ENCODE measurements at regions not wholly inside any gene's neighbourhood (a gene's known extent, or its start where the extent isn't known, plus 50 kb on each side); places are given as distances from the start of the nearest gene placed in this dataset.

- no peak for DNase-seq (ENCODE audit: low spot score)
Measured at GRCh38 chr6:62474793-62475192, 188.8 kb upstream of the KHDRBS2 start.

- no peak for DNase-seq (ENCODE audit: low spot score)
Measured at GRCh38 chr6:62466607-62467006, 180.6 kb upstream of the KHDRBS2 start.

GRCh38 chr6:62465206-62465605, 179.2 kb upstream of the KHDRBS2 start:
- DNase-seq (ENCODE audit: low spot score) = no peak

GRCh38 chr6:62452586-62452985, 166.6 kb upstream of the KHDRBS2 start:
- DNase-seq (ENCODE audit: low spot score) = no peak

GRCh38 chr6:62446647-62447316, 160.8 kb upstream of the KHDRBS2 start:
- DNase-seq (ENCODE audit: low spot score) = no peak

GRCh38 chr6:62445521-62445920, 159.5 kb upstream of the KHDRBS2 start:
- DNase-seq (ENCODE audit: low spot score) = no peak

GRCh38 chr6:62441182-62441581, 155.2 kb upstream of the KHDRBS2 start:
- DNase-seq (ENCODE audit: low spot score) = no peak

GRCh38 chr6:62429781-62430180, 143.8 kb upstream of the KHDRBS2 start:
- DNase-seq (ENCODE audit: low spot score) = peak; percentile 2

GRCh38 chr6:62400521-62401259, 114.7 kb upstream of the KHDRBS2 start:
- no peak for DNase-seq (ENCODE audit: low spot score)

GRCh38 chr6:62393608-62394007, 107.6 kb upstream of the KHDRBS2 start:
- DNase-seq (ENCODE audit: low spot score) = no peak

GRCh38 chr6:62392291-62392690, 106.3 kb upstream of the KHDRBS2 start:
- DNase-seq (ENCODE audit: low spot score) = no peak

- no peak for DNase-seq (ENCODE audit: low spot score)
Measured at GRCh38 chr6:62391358-62391757, 105.3 kb upstream of the KHDRBS2 start.

GRCh38 chr6:62390401-62390800, 104.4 kb upstream of the KHDRBS2 start:
- no peak for DNase-seq (ENCODE audit: low spot score)

- DNase-seq (ENCODE audit: low spot score) = no peak
Measured at GRCh38 chr6:62371453-62372210, 85.6 kb upstream of the KHDRBS2 start.

- DNase-seq (ENCODE audit: low spot score) = no peak
Measured at GRCh38 chr6:62367601-62368000, 81.6 kb upstream of the KHDRBS2 start.

- no peak for DNase-seq (ENCODE audit: low spot score)
Measured at GRCh38 chr6:62362097-62362496, 76.1 kb upstream of the KHDRBS2 start.

- no peak for DNase-seq (ENCODE audit: low spot score)
Measured at GRCh38 chr6:62357835-62358234, 71.8 kb upstream of the KHDRBS2 start.

GRCh38 chr6:62354261-62354660, 68.2 kb upstream of the KHDRBS2 start:
- no peak for DNase-seq (ENCODE audit: low spot score)

- no peak for DNase-seq (ENCODE audit: low spot score)
Measured at GRCh38 chr6:62345962-62346689, 60.1 kb upstream of the KHDRBS2 start.

GRCh38 chr6:62345446-62345845, 59.4 kb upstream of the KHDRBS2 start:
- no peak for DNase-seq (ENCODE audit: low spot score)

GRCh38 chr6:62344850-62345249, 58.8 kb upstream of the KHDRBS2 start:
- no peak for DNase-seq (ENCODE audit: low spot score)

GRCh38 chr6:62338477-62338876, 52.5 kb upstream of the KHDRBS2 start:
- DNase-seq (ENCODE audit: low spot score) = no peak

Data from cerebellar cortex (tissue), 1 donor.